ENCODE measurements at regions not wholly inside any gene's neighbourhood (a gene's known extent, or its start where the extent isn't known, plus 50 kb on each side); places are given as distances from the start of the nearest gene placed in this dataset.

- no peaks in the 10 kb centered on the region for H3K27me3 ChIP-seq (ENCODE audit: control insufficient read depth, insufficient read depth, low read length)
- H3K4me2 ChIP-seq (ENCODE audit: low read depth, low read length), result no peak overlapping the region
- DNase-seq, result no peak
- H3K14ac ChIP-seq (replicated peaks; ENCODE audit: low read depth, low read length), result no peak overlapping the region
- H3K4me3 ChIP-seq (ENCODE audit: insufficient read depth, low read depth, low read length), result no peak overlapping the region
- H3K56ac ChIP-seq (ENCODE audit: extremely low read depth, insufficient read depth, low read length), result no peak overlapping the region
- in situ Hi-C loops (cut with MboI; ENCODE audit: low sequenced_read_pairs) (no loop called here), intact Hi-C loops (cut with micrococcal nuclease) (no loop called here), dilution Hi-C loops (cut with HindIII; ENCODE audit: low sequenced_read_pairs, unreplicated experiment) (no loop called here)
- H2BK15ac ChIP-seq (ENCODE audit: low read depth, low read length), result no peak overlapping the region
- H3K18ac ChIP-seq (ENCODE audit: low read depth, low read length), result no peak overlapping the region
- BruUV-seq (replicated peaks), result no TSS peak
- no peaks in the 10 kb centered on the region for H3K79me1 ChIP-seq (ENCODE audit: low read depth in 1 of 2, low read length in 2 of 2)
- no peak overlapping the region for H4K91ac ChIP-seq (ENCODE audit: insufficient read depth, low read depth, low read length)
- no peak overlapping the region for H4K5ac ChIP-seq (ENCODE audit: low read depth, low read length)
- H4K20me1 ChIP-seq (ENCODE audit: insufficient read depth, low read length), result no peaks in the 10 kb centered on the region
- ATAC-seq (ENCODE audit: low read depth), result no peak
- no peak overlapping the region for H3K9ac ChIP-seq (ENCODE audit: low read depth, low read length)
- TF ChIP-seq RCOR1 (IDR thresholded peaks at IDR 0.05; ENCODE audit: insufficient replicate concordance, low read length), result no peak
- no peak for TF ChIP-seq CHD1 (IDR thresholded peaks at IDR 0.05; ENCODE audit: low read depth, low read length)
- no peak for TF ChIP-seq CTCF (conservative IDR thresholded peaks at IDR 0.05; ENCODE audit: low read depth, low read length)
- TF ChIP-seq NFE2L2 (IDR thresholded peaks at IDR 0.05; ENCODE audit: low read depth, low read length), result no peak
- no peak for TF ChIP-seq POLR2A (IDR thresholded peaks at IDR 0.05; ENCODE audit: low read depth, low read length)
- no peak for TF ChIP-seq USF2 (IDR thresholded peaks at IDR 0.05; ENCODE audit: low read depth, low read length)
- TF ChIP-seq MXI1 (IDR thresholded peaks at IDR 0.05; ENCODE audit: borderline replicate concordance, low read depth, low read length), result no peak
- no peak for TF ChIP-seq CEBPB (IDR thresholded peaks at IDR 0.05; ENCODE audit: low read depth, low read length)
- TF ChIP-seq RAD21 (IDR thresholded peaks at IDR 0.05; ENCODE audit: low read length), result no peak
- no peak for TF ChIP-seq FOS (IDR thresholded peaks at IDR 0.05; ENCODE audit: low read depth, low read length)
- TF ChIP-seq BHLHE40 (IDR thresholded peaks at IDR 0.05; ENCODE audit: low read depth, low read length), result no peak
- TF ChIP-seq RFX5 (IDR thresholded peaks at IDR 0.05; ENCODE audit: low read depth, low read length), result no peak
- TF ChIP-seq SMC3 (IDR thresholded peaks at IDR 0.05; ENCODE audit: low read depth, low read length), result no peak
- no peak for TF ChIP-seq MAZ (IDR thresholded peaks at IDR 0.05; ENCODE audit: borderline replicate concordance, low read depth, low read length)
- no peak for TF ChIP-seq MAFK (IDR thresholded peaks at IDR 0.05; ENCODE audit: low read depth, low read length)
- TF ChIP-seq ELK1 (IDR thresholded peaks at IDR 0.05; ENCODE audit: borderline replicate concordance, low read depth, low read length), result no peak
- H2AFZ ChIP-seq (replicated peaks; ENCODE audit: low read length, poor library complexity), result no peak overlapping the region
- H2BK120ac ChIP-seq (ENCODE audit: low read depth, low read length), result no peak overlapping the region
- no peak overlapping the region for H2BK5ac ChIP-seq (ENCODE audit: low read depth, low read length, poor library complexity, severe bottlenecking)
- WGBS, 2 experiments (ENCODE audit: extremely low coverage in 2 of 2, insufficient read length in 1 of 2), result no CpG with 5 or more reads among the region's 2 CpGs
- H3K4ac ChIP-seq (ENCODE audit: low read depth, low read length), result no peak overlapping the region
- no peak overlapping the region for H2BK20ac ChIP-seq (ENCODE audit: low read depth, low read length)
- no peaks in the 10 kb centered on the region for H3K9me3 ChIP-seq (ENCODE audit: control insufficient read depth, insufficient read depth, low read length)
- ChIA-PET CTCF (no interaction called here), POLR2A (ENCODE audit: unreplicated experiment) (no interaction called here)
- H4K8ac ChIP-seq (ENCODE audit: low read depth in 2 of 2, low read length in 2 of 2), result no peak overlapping the region
- peaks cover 2% of the 10 kb centered on the region; the same call in 1 of the 2 replicates for H3K4me1 ChIP-seq (ENCODE audit: control insufficient read depth, insufficient read depth, low read length)
- no peak overlapping the region for H2AK9ac ChIP-seq (replicated peaks; ENCODE audit: low read depth, low read length, poor library complexity)
- no peak overlapping the region for H3K23ac ChIP-seq (ENCODE audit: low read depth, low read length)
- H3K36me3 ChIP-seq (ENCODE audit: control insufficient read depth, insufficient read depth, low read length), result no peaks in the 10 kb centered on the region
- H3K27ac ChIP-seq (ENCODE audit: insufficient read depth, low read length), result no peak overlapping the region
- no peaks in the 10 kb centered on the region for H3K9me1 ChIP-seq (ENCODE audit: insufficient read depth, low read length)
- H2AK5ac ChIP-seq (ENCODE audit: low read depth, low read length), result no peak overlapping the region
Observed at GRCh38 chr7:113374955-113375354, 256.6 kb upstream of the SMIM30 start.

Measured in IMR-90 (cell line).